ENCODE measurements at regions not wholly inside any gene's neighbourhood (a gene's known extent, or its start where the extent isn't known, plus 50 kb on each side); places are given as distances from the start of the nearest gene placed in this dataset.
"Not testable (repeated sequence)": the region's sequence is repeated elsewhere in the genome, so short reads cannot be mapped to it uniquely, and the experiment has no call there.

- ATAC-seq, result no peak
Measured at GRCh38 chr12:40172879-40173278, 51.9 kb upstream of the LRRK2 start.

GRCh38 chr12:40171501-40171900 lies 53.3 kb upstream of the LRRK2 start:
- CTCF ChIA-PET, result no interaction called here
- POLR2A ChIA-PET, result interaction anchor here (0.5 kb wide), 1 partner anchor 16 kb away, joined by 3 read pairs; no protein-coding TSS in a partner anchor
- no peak for DNase-seq
- H3K4me1 Mint-ChIP-seq (ENCODE audit: low read depth), result peaks cover 18% of the 10 kb centered on the region
- H3K36me3 Mint-ChIP-seq (ENCODE audit: low read depth), result no peaks in the 10 kb centered on the region
- no peak for ATAC-seq
- H3K27ac Mint-ChIP-seq, result no peak overlapping the region
- no peak overlapping the region for H3K4me3 Mint-ChIP-seq
- H3K27me3 Mint-ChIP-seq (ENCODE audit: low read depth), result peaks cover 2% of the 10 kb centered on the region
- H3K9me3 Mint-ChIP-seq (ENCODE audit: insufficient read depth), result no peaks in the 10 kb centered on the region

More at GRCh38 chr12:40172879-40173278, 51.9 kb upstream of the LRRK2 start:
- Mint-ChIP-seq H3K27ac (no peak overlapping the region), H3K4me1 (ENCODE audit: low read depth) (peaks cover 18% of the 10 kb centered on the region), H3K4me3 (no peak overlapping the region), H3K36me3 (ENCODE audit: low read depth) (no peaks in the 10 kb centered on the region), H3K9me3 (ENCODE audit: insufficient read depth) (no peaks in the 10 kb centered on the region), H3K27me3 (ENCODE audit: low read depth) (no peaks in the 10 kb centered on the region)
- DNase-seq, result no peak
- ChIA-PET POLR2A (no interaction called here), CTCF (interaction anchor here (1.2 kb wide), 1 partner anchor 11 kb away, joined by 4 read pairs; no protein-coding TSS in a partner anchor)

- ChIA-PET POLR2A (no interaction called here), CTCF (no interaction called here)
- H3K27ac Mint-ChIP-seq, result no peak overlapping the region
- no peak overlapping the region for H3K4me3 Mint-ChIP-seq
- H3K36me3 Mint-ChIP-seq (ENCODE audit: low read depth), result no peaks in the 10 kb centered on the region
- no peak for ATAC-seq
- DNase-seq, result no peak
- peaks cover 5% of the 10 kb centered on the region for H3K27me3 Mint-ChIP-seq (ENCODE audit: low read depth)
- peaks cover 18% of the 10 kb centered on the region for H3K4me1 Mint-ChIP-seq (ENCODE audit: low read depth)
- no peaks in the 10 kb centered on the region for H3K9me3 Mint-ChIP-seq (ENCODE audit: insufficient read depth)
Measured at GRCh38 chr12:40171066-40171465, 53.7 kb upstream of the LRRK2 start.

- ChIA-PET CTCF (no interaction called here), POLR2A (no interaction called here)
- ATAC-seq (no peak), DNase-seq (no peak)
- Mint-ChIP-seq H3K4me3 (no peak overlapping the region), H3K27me3 (ENCODE audit: low read depth) (peaks cover 5% of the 10 kb centered on the region), H3K36me3 (ENCODE audit: low read depth) (no peaks in the 10 kb centered on the region), H3K4me1 (ENCODE audit: low read depth) (peaks cover 18% of the 10 kb centered on the region), H3K27ac (no peak overlapping the region), H3K9me3 (ENCODE audit: insufficient read depth) (no peaks in the 10 kb centered on the region)
Measured at GRCh38 chr12:40170593-40170992, 54.2 kb upstream of the LRRK2 start.

- H3K4me3 Mint-ChIP-seq, result no peak overlapping the region
- H3K4me1 Mint-ChIP-seq (ENCODE audit: low read depth), result peaks cover 18% of the 10 kb centered on the region
- ChIA-PET CTCF (no interaction called here), POLR2A (no interaction called here)
- peaks cover 5% of the 10 kb centered on the region for H3K27me3 Mint-ChIP-seq (ENCODE audit: low read depth)
- H3K9me3 Mint-ChIP-seq (ENCODE audit: insufficient read depth), result peaks cover 3% of the 10 kb centered on the region
- no peak for DNase-seq
- no peaks in the 10 kb centered on the region for H3K36me3 Mint-ChIP-seq (ENCODE audit: low read depth)
- ATAC-seq, result peak; percentile 92
- H3K27ac Mint-ChIP-seq, result no peak overlapping the region
Measured at GRCh38 chr12:40168868-40169267, 55.9 kb upstream of the LRRK2 start.

- peaks cover 18% of the 10 kb centered on the region for H3K4me1 Mint-ChIP-seq (ENCODE audit: low read depth)
- H3K4me3 Mint-ChIP-seq; DNase-seq; H3K9me3 Mint-ChIP-seq (ENCODE audit: insufficient read depth); H3K27me3 Mint-ChIP-seq (ENCODE audit: low read depth); CTCF ChIA-PET; H3K36me3 Mint-ChIP-seq (ENCODE audit: low read depth); H3K27ac Mint-ChIP-seq; POLR2A ChIA-PET: not testable (repeated sequence)
- ATAC-seq, result peak; percentile 53
Measured at GRCh38 chr12:40168419-40168818, 56.4 kb upstream of the LRRK2 start.

GRCh38 chr12:40168001-40168400 lies 56.8 kb upstream of the LRRK2 start:
- ChIA-PET CTCF (no interaction called here), POLR2A (no interaction called here)
- ATAC-seq (no peak), DNase-seq (no peak)
- H3K4me3 Mint-ChIP-seq, result no peak overlapping the region
- H3K27me3 Mint-ChIP-seq (ENCODE audit: low read depth), result peaks cover 5% of the 10 kb centered on the region
- no peak overlapping the region for H3K27ac Mint-ChIP-seq
- H3K36me3 Mint-ChIP-seq (ENCODE audit: low read depth), result no peaks in the 10 kb centered on the region
- peaks cover 18% of the 10 kb centered on the region for H3K4me1 Mint-ChIP-seq (ENCODE audit: low read depth)
- peaks cover 10% of the 10 kb centered on the region for H3K9me3 Mint-ChIP-seq (ENCODE audit: insufficient read depth)

- DNase-seq, result no peak
- CTCF ChIA-PET, result no interaction called here
- Mint-ChIP-seq H3K36me3 (ENCODE audit: low read depth) (no peaks in the 10 kb centered on the region), H3K27me3 (ENCODE audit: low read depth) (peaks cover 7% of the 10 kb centered on the region), H3K4me3 (no peak overlapping the region), H3K4me1 (ENCODE audit: low read depth) (peaks cover 16% of the 10 kb centered on the region), H3K27ac (no peak overlapping the region), H3K9me3 (ENCODE audit: insufficient read depth) (peaks cover 28% of the 10 kb centered on the region)
- no peak for ATAC-seq
- POLR2A ChIA-PET, result no interaction called here
Measured at GRCh38 chr12:40165179-40165578, 59.3 kb upstream of the SLC2A13 start.

GRCh38 chr12:40164034-40164433 lies 58.2 kb upstream of the SLC2A13 start:
- DNase-seq (no peak), ATAC-seq (no peak)
- H3K4me3 Mint-ChIP-seq, result no peak overlapping the region
- POLR2A ChIA-PET, result no interaction called here
- peaks cover 28% of the 10 kb centered on the region for H3K9me3 Mint-ChIP-seq (ENCODE audit: insufficient read depth)
- peaks cover 12% of the 10 kb centered on the region for H3K4me1 Mint-ChIP-seq (ENCODE audit: low read depth)
- CTCF ChIA-PET, result no interaction called here
- no peak overlapping the region for H3K27ac Mint-ChIP-seq
- H3K36me3 Mint-ChIP-seq (ENCODE audit: low read depth), result no peaks in the 10 kb centered on the region
- peaks cover 7% of the 10 kb centered on the region for H3K27me3 Mint-ChIP-seq (ENCODE audit: low read depth)

- Mint-ChIP-seq H3K27ac (no peak overlapping the region), H3K9me3 (ENCODE audit: insufficient read depth) (peaks cover 28% of the 10 kb centered on the region), H3K36me3 (ENCODE audit: low read depth) (no peaks in the 10 kb centered on the region), H3K4me1 (ENCODE audit: low read depth) (peaks cover 6% of the 10 kb centered on the region), H3K4me3 (no peak overlapping the region), H3K27me3 (ENCODE audit: low read depth) (peaks cover 10% of the 10 kb centered on the region)
- ChIA-PET POLR2A (no interaction called here), CTCF (interaction anchor here (1.8 kb wide), 1 partner anchor 11 kb away, joined by 4 read pairs; no protein-coding TSS in a partner anchor)
- ATAC-seq, result no peak
- no peak for DNase-seq
Measured at GRCh38 chr12:40162033-40162432, 56.2 kb upstream of the SLC2A13 start.

- POLR2A ChIA-PET, result no interaction called here
- CTCF ChIA-PET, result no interaction called here
- DNase-seq (no peak), ATAC-seq (no peak)
- Mint-ChIP-seq H3K9me3 (ENCODE audit: insufficient read depth) (peaks cover 24% of the 10 kb centered on the region), H3K36me3 (ENCODE audit: low read depth) (no peaks in the 10 kb centered on the region), H3K27ac (no peak overlapping the region), H3K4me3 (no peak overlapping the region), H3K4me1 (ENCODE audit: low read depth) (peaks cover 6% of the 10 kb centered on the region), H3K27me3 (ENCODE audit: low read depth) (peaks cover 13% of the 10 kb centered on the region)
Measured at GRCh38 chr12:40158592-40159111, 52.8 kb upstream of the SLC2A13 start.

GRCh38 chr12:40157336-40157735 lies 51.5 kb upstream of the SLC2A13 start:
- Mint-ChIP-seq H3K9me3 (ENCODE audit: insufficient read depth) (peaks cover 11% of the 10 kb centered on the region), H3K27ac (no peak overlapping the region), H3K4me3 (no peak overlapping the region), H3K4me1 (ENCODE audit: low read depth) (peaks cover 6% of the 10 kb centered on the region), H3K36me3 (ENCODE audit: low read depth) (no peaks in the 10 kb centered on the region), H3K27me3 (ENCODE audit: low read depth) (peaks cover 15% of the 10 kb centered on the region)
- DNase-seq (no peak), ATAC-seq (no peak)
- ChIA-PET POLR2A (interaction anchor here (0.6 kb wide), 1 partner anchor 486 kb away, joined by 3 read pairs; no protein-coding TSS in a partner anchor), CTCF (interaction anchor here (1.1 kb wide), 1 partner anchor 8 kb away, joined by 3 read pairs; no protein-coding TSS in a partner anchor)
